CD4-positive, CD25-positive, alpha-beta regulatory T cell (primary cell): ENCODE measurements at regions not wholly inside any gene's neighbourhood (a gene's known extent, or its start where the extent isn't known, plus 50 kb on each side); places are given as distances from the start of the nearest gene placed in this dataset.

Experiments used
- ATAC-seq, 2 donors: fragments of 150-1000 bp; cut with Tn5 transposase; one replicate each; pipeline ENCODE4 v1.10.0; 2021; ENCODE audit warnings: low read depth in 2 of 2, moderate number of reproducible peaks in 2 of 2, moderate library complexity in 1 of 2
- DNase-seq, 3 donors: peaks; one replicate each; pipeline versions ENCODE4 v3.0.0 to v3.0.0-alpha.2; 2012 to 2022; ENCODE audit warnings: mixed read lengths in 1 of 3
- H3K27ac ChIP-seq: one replicate; pipeline ENCODE4 v1.7.0; 2013; ENCODE audit warnings: mild to moderate bottlenecking, low read length; ENCODE audit not compliant: insufficient read depth, poor library complexity, severe bottlenecking
- H3K27me3 ChIP-seq: one replicate; pipeline ENCODE4 v1.7.0; 2013; ENCODE audit warnings: low read length; ENCODE audit not compliant: control insufficient read depth, insufficient read depth
- H3K36me3 ChIP-seq: one replicate; pipeline ENCODE4 v1.7.0; 2013; ENCODE audit warnings: mild to moderate bottlenecking, low read length, moderate library complexity; ENCODE audit not compliant: control insufficient read depth, insufficient read depth
- H3K4me1 ChIP-seq: 2 replicates; pipeline ENCODE4 v1.7.0; 2013; ENCODE audit warnings: mild to moderate bottlenecking, low read length; ENCODE audit not compliant: insufficient read depth, control insufficient read depth, poor library complexity, severe bottlenecking
- H3K4me3 ChIP-seq: one replicate; pipeline ENCODE4 v1.7.0; 2013; ENCODE audit warnings: low read depth, mild to moderate bottlenecking, low read length, moderate library complexity
- H3K9me3 ChIP-seq, 2 experiments: 1 replicate in 1 of 2; 2 replicates in 1 of 2; pipeline ENCODE4 v1.7.0; 2013; ENCODE audit warnings: low read length in 2 of 2, mild to moderate bottlenecking in 1 of 2, moderate library complexity in 1 of 2; ENCODE audit not compliant: control insufficient read depth in 2 of 2
- H3K27ac Mint-ChIP-seq, 3 donors: one replicate each; pipeline ENCODE4 v1.8.0; 2020 to 2022; ENCODE audit warnings: mild to moderate bottlenecking in 3 of 3, mixed read lengths in 3 of 3, moderate library complexity in 2 of 3
- H3K27me3 Mint-ChIP-seq: one replicate; pipeline ENCODE4 v1.8.0; 2022; ENCODE audit warnings: mild to moderate bottlenecking, mixed read lengths
- H3K36me3 Mint-ChIP-seq: one replicate; pipeline ENCODE4 v1.8.0; 2020; ENCODE audit warnings: mixed read lengths
- H3K4me1 Mint-ChIP-seq, 4 donors: one replicate each; pipeline ENCODE4 v1.8.0; 2020 to 2022; ENCODE audit warnings: mixed read lengths in 4 of 4, mild to moderate bottlenecking in 1 of 4
- H3K4me3 Mint-ChIP-seq, 4 donors: one replicate each; pipeline ENCODE4 v1.8.0; 2020 to 2022; ENCODE audit warnings: mild to moderate bottlenecking in 4 of 4, mixed read lengths in 4 of 4, moderate library complexity in 3 of 4
- H3K9me3 Mint-ChIP-seq, 7 donors: one replicate each; pipeline ENCODE4 v1.8.0; 2020 to 2022; ENCODE audit warnings: mixed read lengths in 7 of 7, mild to moderate bottlenecking in 3 of 7, moderate library complexity in 2 of 7

GRCh38 chr2:41940060-41940744 is 107.6 kb upstream of the PKDCC start:
- H3K27ac Mint-ChIP-seq, result no peak overlapping the region
- H3K4me1 ChIP-seq, result no peaks in the 10 kb centered on the region
- no peak for ATAC-seq

DNA sequence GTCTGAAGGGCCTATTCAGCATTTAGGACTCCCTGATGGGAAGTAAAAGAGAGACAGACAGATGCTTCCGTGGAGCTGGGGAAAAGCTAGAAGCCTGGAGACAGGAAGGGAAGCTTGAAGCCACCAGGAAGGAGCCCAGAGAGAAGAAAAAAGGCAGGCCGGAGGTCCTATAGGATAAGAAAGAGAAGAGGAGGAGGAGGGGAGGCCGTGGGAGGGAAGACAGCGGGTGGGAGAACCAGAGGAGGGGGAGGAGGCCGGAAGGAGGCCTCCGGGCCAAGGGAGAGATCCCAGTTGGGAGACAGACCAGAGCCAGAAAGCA is 107.1 kb upstream of the PKDCC start:
- no peak overlapping the region for H3K27ac ChIP-seq
- no peaks in the 10 kb centered on the region for H3K36me3 ChIP-seq
- no peak overlapping the region for H3K27ac Mint-ChIP-seq
- H3K27me3 ChIP-seq, result peaks cover 2% of the 10 kb centered on the region
- no peaks in the 10 kb centered on the region for H3K4me1 Mint-ChIP-seq
- DNase-seq (no peak), ATAC-seq (no peak)
- no peak overlapping the region for H3K4me3 Mint-ChIP-seq
- peaks cover 16% of the 10 kb centered on the region for H3K27me3 Mint-ChIP-seq
- no peaks in the 10 kb centered on the region for H3K36me3 Mint-ChIP-seq
- H3K9me3 Mint-ChIP-seq, result peaks cover 0 to 2% (median 0%) of the 10 kb centered on the region in 7 donors
- H3K4me1 ChIP-seq, result no peaks in the 10 kb centered on the region
- no peak overlapping the region for H3K4me3 ChIP-seq
- H3K9me3 ChIP-seq, result no peaks in the 10 kb centered on the region

More at GRCh38 chr2:41940060-41940744, 107.6 kb upstream of the PKDCC start:
- Histone ChIP-seq H3K4me3 (no peak overlapping the region), H3K27ac (no peak overlapping the region), H3K27me3 (peaks cover 2% of the 10 kb centered on the region), H3K36me3 (no peaks in the 10 kb centered on the region), H3K9me3 (no peaks in the 10 kb centered on the region)
- DNase-seq, result no peak
- peaks cover 15% of the 10 kb centered on the region for H3K27me3 Mint-ChIP-seq
- H3K9me3 Mint-ChIP-seq, result peaks cover 0 to 2% (median 0%) of the 10 kb centered on the region in 7 donors
- no peaks in the 10 kb centered on the region for H3K4me1 Mint-ChIP-seq
- H3K4me3 Mint-ChIP-seq, result no peak overlapping the region
- H3K36me3 Mint-ChIP-seq, result no peaks in the 10 kb centered on the region

- Mint-ChIP-seq H3K27ac (no peak overlapping the region), H3K4me1 (no peaks in the 10 kb centered on the region), H3K36me3 (no peaks in the 10 kb centered on the region), H3K27me3 (peaks cover 20% of the 10 kb centered on the region), H3K4me3 (no peak overlapping the region), H3K9me3 (peaks cover 0 to 2% (median 0%) of the 10 kb centered on the region in 7 donors)
- no peak for ATAC-seq
- no peaks in the 10 kb centered on the region for H3K4me1 ChIP-seq
- no peaks in the 10 kb centered on the region for H3K36me3 ChIP-seq
- no peak for DNase-seq
- no peaks in the 10 kb centered on the region for H3K9me3 ChIP-seq
- no peak overlapping the region for H3K27ac ChIP-seq
- peaks cover 2% of the 10 kb centered on the region for H3K27me3 ChIP-seq
- H3K4me3 ChIP-seq, result no peak overlapping the region
Observed at GRCh38 chr2:41941831-41942230, 106.0 kb upstream of the PKDCC start.

GRCh38 chr2:41942278-41942677 is 105.5 kb upstream of the PKDCC start:
- peaks cover 2% of the 10 kb centered on the region for H3K27me3 ChIP-seq
- H3K9me3 ChIP-seq, result no peaks in the 10 kb centered on the region
- H3K36me3 Mint-ChIP-seq, result no peaks in the 10 kb centered on the region
- peaks cover 20% of the 10 kb centered on the region for H3K27me3 Mint-ChIP-seq
- H3K4me3 ChIP-seq, result no peak overlapping the region
- H3K9me3 Mint-ChIP-seq, result peaks cover 0 to 2% (median 0%) of the 10 kb centered on the region in 7 donors
- no peaks in the 10 kb centered on the region for H3K4me1 Mint-ChIP-seq
- DNase-seq (no peak), ATAC-seq (no peak)
- no peak overlapping the region for H3K4me3 Mint-ChIP-seq
- H3K36me3 ChIP-seq, result no peaks in the 10 kb centered on the region
- no peak overlapping the region for H3K27ac ChIP-seq
- no peak overlapping the region for H3K27ac Mint-ChIP-seq
- no peaks in the 10 kb centered on the region for H3K4me1 ChIP-seq

DNA sequence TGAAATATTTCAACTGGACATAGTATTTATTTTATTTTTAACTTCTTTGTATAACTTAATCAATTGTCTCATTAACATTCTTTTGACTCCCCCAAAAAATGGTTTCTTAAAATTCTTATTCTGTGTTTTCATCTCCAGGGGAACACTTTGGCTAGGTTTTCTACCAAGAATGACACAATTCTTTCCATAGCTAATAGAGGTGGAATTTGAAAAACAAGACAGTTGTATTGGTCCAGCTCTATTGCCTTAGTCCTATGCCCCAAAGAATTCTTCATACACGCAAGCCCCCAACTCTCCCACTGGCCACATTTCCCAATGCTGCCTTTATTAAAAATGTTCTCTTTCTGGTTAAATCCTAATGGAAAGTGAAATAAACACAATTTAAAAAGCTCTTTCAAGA is 104.7 kb upstream of the PKDCC start:
- Mint-ChIP-seq H3K9me3 (peaks cover 0 to 2% (median 0%) of the 10 kb centered on the region in 7 donors), H3K36me3 (no peaks in the 10 kb centered on the region), H3K4me3 (no peak overlapping the region), H3K4me1 (no peaks in the 10 kb centered on the region), H3K27ac (no peak overlapping the region), H3K27me3 (peaks cover 20% of the 10 kb centered on the region)
- H3K36me3 ChIP-seq, result no peaks in the 10 kb centered on the region
- H3K4me3 ChIP-seq, result no peak overlapping the region
- H3K9me3 ChIP-seq, result no peaks in the 10 kb centered on the region
- no peak overlapping the region for H3K27ac ChIP-seq
- H3K27me3 ChIP-seq, result peaks cover 2% of the 10 kb centered on the region
- no peaks in the 10 kb centered on the region for H3K4me1 ChIP-seq
- ATAC-seq, result no peak
- DNase-seq, result no peak

GRCh38 chr2:41944220-41944880 is 103.5 kb upstream of the PKDCC start:
- Mint-ChIP-seq H3K27ac (no peak overlapping the region), H3K4me1 (no peaks in the 10 kb centered on the region), H3K27me3 (peaks cover 20% of the 10 kb centered on the region), H3K4me3 (no peak overlapping the region), H3K9me3 (peaks cover 0 to 2% (median 0%) of the 10 kb centered on the region in 7 donors), H3K36me3 (no peaks in the 10 kb centered on the region)
- Histone ChIP-seq H3K9me3 (no peaks in the 10 kb centered on the region), H3K27ac (no peak overlapping the region), H3K27me3 (peaks cover 2% of the 10 kb centered on the region), H3K4me1 (no peaks in the 10 kb centered on the region), H3K4me3 (no peak overlapping the region), H3K36me3 (no peaks in the 10 kb centered on the region)
- ATAC-seq (no peak), DNase-seq (no peak)

DNA sequence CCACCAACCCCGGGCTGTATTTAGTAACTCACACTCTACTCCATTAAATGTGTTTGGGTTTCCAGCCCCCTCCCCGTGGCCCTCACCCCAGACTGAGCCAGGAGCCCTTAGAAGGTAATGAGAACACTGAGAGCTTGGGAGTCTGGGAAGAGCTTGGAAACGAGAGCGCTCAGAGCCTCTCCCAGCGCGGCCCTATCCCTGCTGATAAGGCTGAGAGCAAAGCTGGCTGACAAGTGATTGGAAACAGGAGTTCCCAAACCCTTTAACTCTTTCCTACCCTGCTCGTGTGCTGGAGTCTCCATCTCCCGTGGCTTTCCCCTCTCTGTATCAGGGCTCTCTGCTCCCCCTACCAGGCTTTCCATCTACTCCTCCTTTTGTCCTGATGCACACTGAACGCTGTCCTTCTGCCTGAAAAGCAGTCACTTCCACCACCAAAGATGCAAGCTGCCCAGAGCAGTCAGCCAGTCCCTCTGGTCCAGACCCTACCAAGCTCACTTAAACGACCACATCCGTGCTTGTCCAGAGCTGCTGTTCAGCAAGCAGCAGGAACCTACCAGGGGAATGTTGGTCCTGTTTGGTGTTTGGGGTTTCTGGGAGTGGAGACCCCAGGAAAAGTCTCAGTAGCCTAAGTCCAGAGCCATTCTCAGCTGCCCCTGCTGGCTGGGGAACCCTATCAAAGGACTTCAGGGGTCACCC is 100.0 kb upstream of the PKDCC start:
- Histone ChIP-seq H3K9me3 (no peaks in the 10 kb centered on the region), H3K27me3 (peaks cover 2% of the 10 kb centered on the region), H3K36me3 (no peaks in the 10 kb centered on the region), H3K4me1 (no peaks in the 10 kb centered on the region), H3K4me3 (no peak overlapping the region), H3K27ac (no peak overlapping the region)
- DNase-seq (no peak), ATAC-seq (no peak)
- Mint-ChIP-seq H3K36me3 (no peaks in the 10 kb centered on the region), H3K9me3 (no peaks in the 10 kb centered on the region), H3K27ac (no peak overlapping the region), H3K4me3 (no peak overlapping the region), H3K27me3 (peaks cover 16% of the 10 kb centered on the region), H3K4me1 (no peaks in the 10 kb centered on the region)
